DND-41 (cell line): ENCODE measurements at regions not wholly inside any gene's neighbourhood (a gene's known extent, or its start where the extent isn't known, plus 50 kb on each side); places are given as distances from the start of the nearest gene placed in this dataset.

Experiments used
- CTCF ChIP-seq: IDR thresholded peaks from 2 replicates; pipeline ENCODE4 v1.5.1; 2012; ENCODE audit warnings: borderline replicate concordance, low read length, moderate library complexity, mild to moderate bottlenecking; ENCODE audit not compliant: poor library complexity, severe bottlenecking; ENCODE audit errors: extremely low read depth
- EZH2 ChIP-seq: IDR thresholded peaks from 3 replicates; pipeline ENCODE4 v1.6.1; 2012; ENCODE audit warnings: borderline replicate concordance, low read depth, mild to moderate bottlenecking, moderate library complexity, low read length, inconsistent platforms; ENCODE audit not compliant: severe bottlenecking

- no peak for TF ChIP-seq CTCF
- TF ChIP-seq EZH2 = no peak
Measured at GRCh38 chr16:51851111-51851510, 695.8 kb downstream of the TOX3 start.
